Endothelial cell of umbilical vein (primary cell): ENCODE measurements at regions not wholly inside any gene's neighbourhood (a gene's known extent, or its start where the extent isn't known, plus 50 kb on each side); places are given as distances from the start of the nearest gene placed in this dataset.

Source experiments
- EZH2 ChIP-seq: IDR thresholded peaks from 2 replicates; pipeline ENCODE4 v1.6.1; 2012; ENCODE audit warnings: borderline replicate concordance, low read depth, mild to moderate bottlenecking, moderate library complexity, low read length, inconsistent platforms; ENCODE audit not compliant: severe bottlenecking
- POLR2AphosphoS5 ChIP-seq: IDR thresholded peaks from 2 replicates; pipeline ENCODE4 v1.6.1; 2012; ENCODE audit warnings: low read depth, mild to moderate bottlenecking, control low read depth, low read length, moderate library complexity; ENCODE audit not compliant: insufficient read depth
- TF ChIP-seq, protein P1 (sequence below), 2 donors: IDR thresholded peaks; 1 replicate in 1 of 2; 2 replicates in 1 of 2; pipeline ENCODE4 v1.5.1; 2011; ENCODE audit warnings: low read length in 2 of 2, mild to moderate bottlenecking in 2 of 2, moderate library complexity in 2 of 2, control low read depth in 1 of 2, inconsistent platforms in 1 of 2, low read depth in 1 of 2; ENCODE audit not compliant: insufficient read depth in 1 of 2; ENCODE audit errors: extremely low read depth in 1 of 2

DNA sequence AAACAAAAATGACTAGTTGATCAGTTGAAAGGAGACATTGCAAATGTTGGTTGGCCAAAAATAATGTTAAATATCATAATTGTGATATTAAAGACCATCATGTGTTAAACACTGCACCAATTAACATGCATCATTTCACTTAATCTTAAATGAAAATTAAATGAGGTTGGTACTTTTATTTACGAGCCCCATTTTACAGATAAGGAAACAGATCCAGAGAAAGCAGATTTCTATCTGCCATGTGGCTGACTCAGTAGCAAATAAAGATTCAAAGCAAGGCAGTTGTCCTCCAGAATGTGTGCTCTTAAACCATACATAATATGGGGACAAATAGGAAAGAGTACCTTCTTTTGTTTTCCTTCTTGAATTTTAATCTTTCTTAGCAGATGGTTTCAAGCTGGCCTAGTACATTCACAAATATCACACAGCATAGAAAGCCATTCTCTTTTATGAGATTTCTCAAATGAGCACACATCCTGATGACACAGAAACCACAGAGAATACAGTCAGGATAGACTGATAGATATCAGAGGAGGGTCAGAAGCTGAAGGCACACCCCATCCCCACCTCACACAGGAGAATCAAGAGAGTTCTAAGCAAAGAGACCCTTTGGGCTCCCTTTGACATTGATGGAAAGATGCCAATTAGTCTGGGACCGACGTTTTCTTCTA, 647.9 kb upstream of the CAMK1G start:
- TF ChIP-seq EZH2, result no peak
- TF ChIP-seq POLR2AphosphoS5, result no peak
- TF ChIP-seq, protein P1, sequence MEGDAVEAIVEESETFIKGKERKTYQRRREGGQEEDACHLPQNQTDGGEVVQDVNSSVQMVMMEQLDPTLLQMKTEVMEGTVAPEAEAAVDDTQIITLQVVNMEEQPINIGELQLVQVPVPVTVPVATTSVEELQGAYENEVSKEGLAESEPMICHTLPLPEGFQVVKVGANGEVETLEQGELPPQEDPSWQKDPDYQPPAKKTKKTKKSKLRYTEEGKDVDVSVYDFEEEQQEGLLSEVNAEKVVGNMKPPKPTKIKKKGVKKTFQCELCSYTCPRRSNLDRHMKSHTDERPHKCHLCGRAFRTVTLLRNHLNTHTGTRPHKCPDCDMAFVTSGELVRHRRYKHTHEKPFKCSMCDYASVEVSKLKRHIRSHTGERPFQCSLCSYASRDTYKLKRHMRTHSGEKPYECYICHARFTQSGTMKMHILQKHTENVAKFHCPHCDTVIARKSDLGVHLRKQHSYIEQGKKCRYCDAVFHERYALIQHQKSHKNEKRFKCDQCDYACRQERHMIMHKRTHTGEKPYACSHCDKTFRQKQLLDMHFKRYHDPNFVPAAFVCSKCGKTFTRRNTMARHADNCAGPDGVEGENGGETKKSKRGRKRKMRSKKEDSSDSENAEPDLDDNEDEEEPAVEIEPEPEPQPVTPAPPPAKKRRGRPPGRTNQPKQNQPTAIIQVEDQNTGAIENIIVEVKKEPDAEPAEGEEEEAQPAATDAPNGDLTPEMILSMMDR (IDR thresholded peaks at IDR 0.05; ENCODE audit: extremely low read depth in 1 of 2, insufficient read depth in 1 of 2, low read depth in 1 of 2, low read length in 2 of 2), result no peak
